ENCODE measurements at regions not wholly inside any gene's neighbourhood (a gene's known extent, or its start where the extent isn't known, plus 50 kb on each side); places are given as distances from the start of the nearest gene placed in this dataset.
A peak's percentile ranks its signal among the peaks of the same experiment; 100 is the strongest.

DNA sequence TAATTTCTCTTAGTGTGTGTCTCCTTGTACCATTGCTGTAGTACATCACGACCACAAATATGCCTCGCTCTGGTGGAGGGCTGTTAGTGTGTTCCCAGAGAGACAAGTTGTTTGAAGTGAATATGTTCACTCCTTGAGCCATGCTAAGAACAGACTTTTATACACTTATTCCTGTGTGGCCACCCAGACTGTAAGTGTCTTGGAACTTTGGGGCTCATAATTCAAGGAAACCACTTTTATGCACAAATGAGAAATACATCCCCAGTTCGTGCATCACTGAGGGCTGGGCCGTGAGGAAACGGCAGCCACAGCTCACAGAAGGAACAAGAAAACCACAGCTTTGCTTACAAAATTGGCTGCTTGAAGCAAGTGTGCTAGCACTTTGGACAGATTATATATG lies 362.2 kb upstream of the DDHD1 start:
- H3K36me3 ChIP-seq, result no peaks in the 10 kb centered on the region
- TF ChIP-seq, protein P1, sequence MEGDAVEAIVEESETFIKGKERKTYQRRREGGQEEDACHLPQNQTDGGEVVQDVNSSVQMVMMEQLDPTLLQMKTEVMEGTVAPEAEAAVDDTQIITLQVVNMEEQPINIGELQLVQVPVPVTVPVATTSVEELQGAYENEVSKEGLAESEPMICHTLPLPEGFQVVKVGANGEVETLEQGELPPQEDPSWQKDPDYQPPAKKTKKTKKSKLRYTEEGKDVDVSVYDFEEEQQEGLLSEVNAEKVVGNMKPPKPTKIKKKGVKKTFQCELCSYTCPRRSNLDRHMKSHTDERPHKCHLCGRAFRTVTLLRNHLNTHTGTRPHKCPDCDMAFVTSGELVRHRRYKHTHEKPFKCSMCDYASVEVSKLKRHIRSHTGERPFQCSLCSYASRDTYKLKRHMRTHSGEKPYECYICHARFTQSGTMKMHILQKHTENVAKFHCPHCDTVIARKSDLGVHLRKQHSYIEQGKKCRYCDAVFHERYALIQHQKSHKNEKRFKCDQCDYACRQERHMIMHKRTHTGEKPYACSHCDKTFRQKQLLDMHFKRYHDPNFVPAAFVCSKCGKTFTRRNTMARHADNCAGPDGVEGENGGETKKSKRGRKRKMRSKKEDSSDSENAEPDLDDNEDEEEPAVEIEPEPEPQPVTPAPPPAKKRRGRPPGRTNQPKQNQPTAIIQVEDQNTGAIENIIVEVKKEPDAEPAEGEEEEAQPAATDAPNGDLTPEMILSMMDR (IDR thresholded peaks at IDR 0.05), result no peak
- no peaks in the 10 kb centered on the region for H3K27me3 ChIP-seq
- DNase-seq, result no peak
- H3K27ac ChIP-seq, result no peak overlapping the region
- intact Hi-C loops (cut with DNase I), result no loop called here
- H3K4me3 ChIP-seq, result no peak overlapping the region
- no peaks in the 10 kb centered on the region for H3K4me1 ChIP-seq
- H3K9me3 ChIP-seq, result no peaks in the 10 kb centered on the region
- H3K9ac ChIP-seq (ENCODE audit: low read depth in 2 of 2, low read length in 2 of 2), result no peak overlapping the region

DNA sequence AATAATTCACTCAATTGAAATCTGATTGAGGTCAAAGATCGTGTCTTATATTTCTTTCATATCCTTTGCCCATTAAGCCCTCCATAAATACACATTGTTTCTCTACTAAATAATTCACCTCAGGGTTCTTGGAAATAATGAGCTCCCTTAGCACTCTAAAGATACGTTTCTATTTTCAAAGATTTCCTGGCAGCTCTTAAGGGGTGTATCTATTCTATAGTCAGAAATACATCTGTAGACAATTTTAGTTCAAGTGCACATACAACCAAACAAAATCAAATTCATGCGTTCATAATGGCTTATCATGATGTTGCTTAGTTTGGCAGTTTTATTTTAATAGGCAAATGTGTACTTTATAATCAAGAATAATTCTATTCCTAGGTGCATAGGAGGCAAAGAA lies 361.1 kb upstream of the DDHD1 start:
- DNase-seq, result no peak
- Histone ChIP-seq H3K36me3 (no peaks in the 10 kb centered on the region), H3K4me3 (no peak overlapping the region), H3K27me3 (no peaks in the 10 kb centered on the region), H3K9ac (ENCODE audit: low read depth in 2 of 2, low read length in 2 of 2) (no peak overlapping the region), H3K4me1 (no peaks in the 10 kb centered on the region), H3K9me3 (no peaks in the 10 kb centered on the region), H3K27ac (no peak overlapping the region)
- intact Hi-C loops (cut with DNase I), result no loop called here
- TF ChIP-seq, protein P1 (IDR thresholded peaks at IDR 0.05), result no peak

DNA sequence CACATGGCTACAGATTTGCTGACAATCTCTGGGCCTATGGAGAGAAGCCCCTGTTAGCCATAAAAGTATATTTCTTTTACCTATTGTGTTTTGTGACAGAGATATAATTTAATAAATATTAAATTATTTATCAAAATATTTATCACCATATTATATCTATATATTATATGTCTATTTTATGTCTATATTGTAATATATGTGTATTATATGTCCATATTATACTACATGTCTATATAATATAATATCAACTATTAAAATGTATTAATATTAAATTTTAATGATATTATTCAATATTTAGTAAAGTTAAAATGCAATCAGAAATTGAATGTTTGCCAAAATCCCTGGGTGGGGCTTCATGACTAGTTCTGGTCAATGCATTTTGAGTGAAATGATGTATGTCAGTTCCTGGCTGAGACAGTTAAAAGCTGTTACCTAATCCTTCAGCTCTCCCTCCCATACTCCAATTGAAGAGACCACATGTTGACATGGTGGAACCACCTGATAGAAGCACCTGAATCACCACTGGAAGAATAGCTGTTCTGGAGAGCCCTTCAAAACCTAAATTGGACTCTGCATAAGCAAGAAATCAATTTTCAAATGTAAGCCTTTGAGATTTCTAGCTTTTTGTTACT lies 357.3 kb upstream of the DDHD1 start:
- intact Hi-C loops (cut with DNase I), result no loop called here
- DNase-seq, result no peak
- Histone ChIP-seq H3K4me1 (no peaks in the 10 kb centered on the region), H3K9ac (ENCODE audit: low read depth in 2 of 2, low read length in 2 of 2) (no peak overlapping the region), H3K4me3 (no peak overlapping the region), H3K27ac (peak overlapping the region; percentile 11), H3K36me3 (no peaks in the 10 kb centered on the region), H3K9me3 (no peaks in the 10 kb centered on the region), H3K27me3 (no peaks in the 10 kb centered on the region)
- TF ChIP-seq, protein P1 (IDR thresholded peaks at IDR 0.05), result no peak

DNA sequence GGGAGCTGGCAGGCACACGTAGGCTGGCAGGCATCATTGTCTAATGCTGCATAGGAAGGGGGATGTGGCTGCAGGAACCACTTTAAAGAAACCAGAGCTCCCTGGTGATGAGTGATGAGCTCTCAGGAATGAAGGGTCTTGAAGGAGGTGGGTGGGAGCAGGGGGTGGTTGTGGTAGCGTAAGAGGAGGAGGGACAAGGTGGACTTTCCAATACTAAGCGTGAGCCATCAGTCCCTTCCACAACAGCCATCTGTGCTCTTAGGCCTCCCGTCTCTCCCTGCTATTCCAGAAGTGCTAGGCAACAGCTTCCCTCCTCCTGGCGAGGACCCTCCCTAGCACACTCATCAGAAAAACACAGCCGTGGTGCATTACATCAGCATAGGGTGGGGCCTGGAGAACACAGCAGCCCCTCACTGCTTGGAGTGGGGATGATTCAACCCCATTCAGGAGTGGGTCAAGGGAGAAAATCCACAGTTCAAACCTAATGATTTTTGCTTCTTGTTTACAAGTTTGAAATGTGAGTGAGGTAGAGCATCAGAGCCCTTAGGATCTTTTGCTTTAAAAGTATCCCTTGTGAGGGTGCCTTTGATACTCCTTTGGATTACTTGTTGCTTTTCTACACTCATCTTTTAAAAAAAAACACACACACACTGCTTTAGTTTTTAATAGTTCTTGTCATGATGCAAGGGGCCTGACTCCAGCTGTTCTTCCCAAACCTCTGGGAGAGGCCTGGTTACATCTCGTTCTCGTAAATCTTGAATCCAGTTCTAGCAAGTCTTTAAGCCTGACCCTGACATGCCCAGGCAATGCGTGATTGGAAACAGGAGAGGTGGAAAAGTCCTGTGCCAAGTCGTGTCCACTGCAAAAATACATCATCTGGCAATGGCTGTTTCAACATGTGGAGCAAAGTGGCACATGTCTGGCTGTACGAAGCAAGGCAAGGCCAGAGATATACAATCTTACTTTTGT lies 356.4 kb upstream of the DDHD1 start:
- H3K36me3 ChIP-seq, result no peaks in the 10 kb centered on the region
- H3K9ac ChIP-seq (ENCODE audit: low read depth in 2 of 2, low read length in 2 of 2), result no peak overlapping the region
- TF ChIP-seq, protein P1 (IDR thresholded peaks at IDR 0.05), result no peak
- H3K27me3 ChIP-seq, result no peaks in the 10 kb centered on the region
- no peak overlapping the region for H3K4me3 ChIP-seq
- H3K27ac ChIP-seq, result peak overlapping the region; percentile 11
- H3K9me3 ChIP-seq, result no peaks in the 10 kb centered on the region
- peak; percentile 44 for DNase-seq
- no peaks in the 10 kb centered on the region for H3K4me1 ChIP-seq
- intact Hi-C loops (cut with DNase I), result no loop called here

DNA sequence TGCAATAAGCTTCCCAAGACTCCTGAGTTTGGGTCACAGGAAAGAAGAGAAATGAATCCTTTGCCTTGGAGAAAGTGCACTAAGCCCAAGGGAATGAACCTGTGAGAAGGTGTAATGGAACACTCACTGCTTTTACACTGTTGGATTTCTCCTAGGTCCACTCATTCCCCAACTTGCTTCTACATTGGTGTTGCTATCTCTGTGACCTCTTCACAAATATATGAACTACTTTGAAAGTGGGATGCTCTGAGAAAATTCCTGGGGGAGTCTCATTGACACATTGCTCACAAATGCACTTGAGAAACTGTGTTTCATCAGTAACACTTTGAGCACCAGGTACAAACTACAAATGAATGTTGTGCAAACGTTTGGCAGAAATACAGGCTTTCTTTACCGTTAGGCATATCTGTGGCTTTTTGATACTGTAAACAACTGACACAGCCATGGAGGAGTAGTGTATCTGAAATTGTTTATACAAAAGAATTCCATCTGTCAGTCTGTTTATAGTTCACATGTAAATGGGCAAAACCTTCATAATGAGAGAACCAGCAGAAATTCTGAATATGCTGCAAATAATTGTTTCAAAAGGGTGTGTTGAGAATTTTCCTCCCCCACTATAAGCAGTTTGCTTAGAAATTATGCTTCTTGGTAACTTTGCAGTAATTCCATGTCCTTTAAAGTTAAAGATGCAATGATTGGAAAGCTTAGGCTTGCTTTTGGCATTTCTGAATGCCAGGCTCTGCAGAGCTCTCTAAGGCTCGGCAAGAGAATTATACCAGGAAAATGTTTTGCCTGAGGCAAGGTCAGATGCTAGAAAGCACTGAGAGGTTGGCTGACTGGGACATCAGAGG lies 348.5 kb upstream of the DDHD1 start:
- Histone ChIP-seq H3K9ac (ENCODE audit: low read depth in 2 of 2, low read length in 2 of 2) (no peak overlapping the region), H3K4me1 (no peaks in the 10 kb centered on the region), H3K27me3 (no peaks in the 10 kb centered on the region), H3K4me3 (no peak overlapping the region), H3K27ac (peak overlapping the region; percentile 19), H3K9me3 (no peaks in the 10 kb centered on the region), H3K36me3 (no peaks in the 10 kb centered on the region)
- intact Hi-C loops (cut with DNase I), result no loop called here
- DNase-seq, result no peak
- TF ChIP-seq, protein P1 (IDR thresholded peaks at IDR 0.05), result no peak

Measured in colonic mucosa (tissue), 4 donors.